Thoracic aorta (tissue), 2 donors: ENCODE measurements at regions not wholly inside any gene's neighbourhood (a gene's known extent, or its start where the extent isn't known, plus 50 kb on each side); places are given as distances from the start of the nearest gene placed in this dataset.

Experiments used
- ATAC-seq: fragments of 150-250 bp; one replicate; pipeline ENCODE4 v1.8.0; 2017; ENCODE audit warnings: low read depth; ENCODE audit not compliant: insufficient number of reproducible peaks, low FRiP score
- DNase-seq: peaks from one replicate; pipeline ENCODE4 v3.0.0-alpha.2; 2020; ENCODE audit warnings: low spot score
- H3K27ac ChIP-seq, 2 donors: fragments of 200-600 bp; sonication (generic); 1 replicate in 1 of 2; 2 replicates in 1 of 2; pipeline ENCODE4 v1.5.1; 2016; ENCODE audit warnings: mild to moderate bottlenecking in 2 of 2, moderate library complexity in 2 of 2
- H3K27me3 ChIP-seq: fragments of 200-600 bp; sonication (generic); replicated peaks from 2 replicates; pipeline ENCODE4 v1.6.0; 2016; ENCODE audit warnings: mild to moderate bottlenecking; ENCODE audit not compliant: insufficient read depth
- H3K36me3 ChIP-seq: fragments of 200-600 bp; sonication (generic); one replicate; pipeline ENCODE4 v1.5.1; 2016
- H3K4me1 ChIP-seq, 2 donors: fragments of 200-600 bp; sonication (generic); 1 replicate in 1 of 2; 2 replicates in 1 of 2; pipeline versions ENCODE4 v1.5.1 to v1.6.0; 2016; ENCODE audit warnings: low read depth in 2 of 2, mild to moderate bottlenecking in 1 of 2; ENCODE audit not compliant: control insufficient read depth in 1 of 2
- H3K4me3 ChIP-seq: fragments of 200-600 bp; sonication (generic); 2 replicates; pipeline ENCODE4 v1.5.1; 2016; ENCODE audit warnings: mild to moderate bottlenecking
- H3K9me3 ChIP-seq: fragments of 200-600 bp; sonication (generic); 2 replicates; pipeline ENCODE4 v1.5.1; 2016
- CTCF ChIP-seq: fragments of 200-600 bp; sonication (generic); IDR thresholded peaks from one replicate; pipeline ENCODE4 v1.5.1; 2019; ENCODE audit warnings: antibody characterized with exemption

- DNase-seq (no peak), ATAC-seq (no peak)
- no peaks in the 10 kb centered on the region for H3K9me3 ChIP-seq
- H3K27me3 ChIP-seq, result no peaks in the 10 kb centered on the region
- H3K4me1 ChIP-seq, result no peaks in the 10 kb centered on the region
- TF ChIP-seq CTCF, result no peak
- no peak overlapping the region for H3K27ac ChIP-seq
- no peak overlapping the region for H3K4me3 ChIP-seq
- H3K36me3 ChIP-seq, result no peaks in the 10 kb centered on the region
Observed at GRCh38 chr9:7293091-7293490, 506.5 kb downstream of the DMAC1 start.

GRCh38 chr9:7289773-7290172, 509.8 kb downstream of the DMAC1 start:
- no peaks in the 10 kb centered on the region for H3K27me3 ChIP-seq
- H3K9me3 ChIP-seq, result no peaks in the 10 kb centered on the region
- no peak for ATAC-seq

GRCh38 chr9:7287986-7288385, 511.6 kb downstream of the DMAC1 start:
- no peak overlapping the region for H3K27ac ChIP-seq
- no peak for TF ChIP-seq CTCF
- no peaks in the 10 kb centered on the region for H3K36me3 ChIP-seq
- no peaks in the 10 kb centered on the region for H3K27me3 ChIP-seq
- ATAC-seq, result no peak
- DNase-seq, result no peak
- H3K4me1 ChIP-seq, result no peaks in the 10 kb centered on the region
- no peaks in the 10 kb centered on the region for H3K9me3 ChIP-seq
- H3K4me3 ChIP-seq, result no peak overlapping the region

More at GRCh38 chr9:7289773-7290172, 509.8 kb downstream of the DMAC1 start:
- Histone ChIP-seq H3K4me1 (no peaks in the 10 kb centered on the region), H3K27ac (no peak overlapping the region), H3K36me3 (no peaks in the 10 kb centered on the region), H3K4me3 (no peak overlapping the region)
- no peak for TF ChIP-seq CTCF
- no peak for DNase-seq

GRCh38 chr9:7287065-7287464, 512.5 kb downstream of the DMAC1 start:
- TF ChIP-seq CTCF, result no peak
- Histone ChIP-seq H3K27ac (no peak overlapping the region), H3K9me3 (no peaks in the 10 kb centered on the region), H3K36me3 (no peaks in the 10 kb centered on the region), H3K27me3 (no peaks in the 10 kb centered on the region), H3K4me1 (no peaks in the 10 kb centered on the region), H3K4me3 (no peak overlapping the region)
- no peak for ATAC-seq
- DNase-seq, result no peak

- Histone ChIP-seq H3K27me3 (no peaks in the 10 kb centered on the region), H3K4me3 (no peak overlapping the region), H3K4me1 (no peaks in the 10 kb centered on the region), H3K36me3 (no peaks in the 10 kb centered on the region), H3K9me3 (no peaks in the 10 kb centered on the region), H3K27ac (no peak overlapping the region)
- DNase-seq (no peak), ATAC-seq (no peak)
- TF ChIP-seq CTCF, result no peak
Observed at GRCh38 chr9:7286101-7286500, 513.5 kb downstream of the DMAC1 start.
